ENCODE measurements at regions not wholly inside any gene's neighbourhood (a gene's known extent, or its start where the extent isn't known, plus 50 kb on each side); places are given as distances from the start of the nearest gene placed in this dataset.

GRCh38 chr9:126160067-126160853, 166.4 kb upstream of the MVB12B start:
- Histone ChIP-seq H3K27ac (replicated peaks) (no peak overlapping the region), H3K4me3 (replicated peaks; ENCODE audit: insufficient read depth, low read length) (no peak overlapping the region), H3K27me3 (ENCODE audit: insufficient read depth, poor library complexity, severe bottlenecking) (no peaks in the 10 kb centered on the region)
- no peak for TF ChIP-seq CTCF (IDR thresholded peaks at IDR 0.05; ENCODE audit: insufficient read depth, low read length)
- TF ChIP-seq SPI1 (IDR thresholded peaks at IDR 0.05; ENCODE audit: borderline replicate concordance, low read depth), result no peak
- no peak for TF ChIP-seq GABPA (IDR thresholded peaks at IDR 0.05; ENCODE audit: low read depth)
- TF ChIP-seq REST (IDR thresholded peaks at IDR 0.05; ENCODE audit: insufficient replicate concordance, low read depth), result no peak
- TF ChIP-seq POLR2AphosphoS5 (IDR thresholded peaks at IDR 0.05; ENCODE audit: low read depth), result no peak
- DNase-seq (ENCODE audit: low read depth in 1 of 2, low spot score in 1 of 2), result no peak

GRCh38 chr9:126160854-126161329, 165.7 kb upstream of the MVB12B start:
- TF ChIP-seq POLR2AphosphoS5 (IDR thresholded peaks at IDR 0.05; ENCODE audit: low read depth) (no peak), SPI1 (IDR thresholded peaks at IDR 0.05; ENCODE audit: borderline replicate concordance, low read depth) (no peak), GABPA (IDR thresholded peaks at IDR 0.05; ENCODE audit: low read depth) (no peak), REST (IDR thresholded peaks at IDR 0.05; ENCODE audit: insufficient replicate concordance, low read depth) (no peak), CTCF (IDR thresholded peaks at IDR 0.05; ENCODE audit: insufficient read depth, low read length) (no peak)
- Histone ChIP-seq H3K4me3 (replicated peaks; ENCODE audit: insufficient read depth, low read length) (no peak overlapping the region), H3K27ac (replicated peaks) (no peak overlapping the region), H3K27me3 (ENCODE audit: insufficient read depth, poor library complexity, severe bottlenecking) (no peaks in the 10 kb centered on the region)
- no peak for DNase-seq (ENCODE audit: low read depth in 1 of 2, low spot score in 1 of 2)

GRCh38 chr9:126162611-126163381, 163.8 kb upstream of the MVB12B start:
- DNase-seq (ENCODE audit: low read depth in 1 of 2, low spot score in 1 of 2), result no peak
- Histone ChIP-seq H3K27ac (replicated peaks) (no peak overlapping the region), H3K4me3 (replicated peaks; ENCODE audit: insufficient read depth, low read length) (no peak overlapping the region), H3K27me3 (ENCODE audit: insufficient read depth, poor library complexity, severe bottlenecking) (peaks cover 2% of the 10 kb centered on the region)
- no peak for TF ChIP-seq SPI1 (IDR thresholded peaks at IDR 0.05; ENCODE audit: borderline replicate concordance, low read depth)
- TF ChIP-seq POLR2AphosphoS5 (IDR thresholded peaks at IDR 0.05; ENCODE audit: low read depth), result no peak
- no peak for TF ChIP-seq REST (IDR thresholded peaks at IDR 0.05; ENCODE audit: insufficient replicate concordance, low read depth)
- TF ChIP-seq GABPA (IDR thresholded peaks at IDR 0.05; ENCODE audit: low read depth), result no peak

Measured in HL-60 (cell line).